ENCODE measurements at regions not wholly inside any gene's neighbourhood (a gene's known extent, or its start where the extent isn't known, plus 50 kb on each side); places are given as distances from the start of the nearest gene placed in this dataset.

- DNase-seq (no peak), ATAC-seq (replicated peaks) (no peak)
- no peak overlapping the region for H3K27ac Mint-ChIP-seq
- H3K9me3 Mint-ChIP-seq: no peaks in the 10 kb centered on the region
- H3K4me1 Mint-ChIP-seq (ENCODE audit: low read depth in 2 of 2): peaks cover 0 to 4% of the 10 kb centered on the region in 2 donors
- H3K27me3 Mint-ChIP-seq: peaks cover 0 to 9% of the 10 kb centered on the region in 2 donors
- H3K4me3 Mint-ChIP-seq: no peak overlapping the region
- peaks cover 1% of the 10 kb centered on the region for H3K36me3 Mint-ChIP-seq (ENCODE audit: insufficient read depth)
Measured at GRCh38 chr2:7473135-7473771, 556.0 kb downstream of the RNF144A start.

GRCh38 chr2:7476371-7476770 lies 559.2 kb downstream of the RNF144A start:
- Mint-ChIP-seq H3K27me3 (peaks cover 0 to 9% of the 10 kb centered on the region in 2 donors), H3K4me1 (ENCODE audit: low read depth in 2 of 2) (no peaks in the 10 kb centered on the region), H3K4me3 (no peak overlapping the region), H3K9me3 (no peaks in the 10 kb centered on the region), H3K36me3 (ENCODE audit: insufficient read depth) (no peaks in the 10 kb centered on the region), H3K27ac (no peak overlapping the region)
- ATAC-seq (replicated peaks) (no peak), DNase-seq (no peak)

- no peaks in the 10 kb centered on the region for H3K36me3 Mint-ChIP-seq (ENCODE audit: insufficient read depth)
- peaks cover 0 to 9% of the 10 kb centered on the region in 2 donors for H3K27me3 Mint-ChIP-seq
- DNase-seq: no peak
- no peaks in the 10 kb centered on the region for H3K9me3 Mint-ChIP-seq
- ATAC-seq (replicated peaks): no peak
- no peak overlapping the region for H3K27ac Mint-ChIP-seq
- no peaks in the 10 kb centered on the region for H3K4me1 Mint-ChIP-seq (ENCODE audit: low read depth in 2 of 2)
- H3K4me3 Mint-ChIP-seq: no peak overlapping the region
Measured at GRCh38 chr2:7479603-7480002, 562.4 kb downstream of the RNF144A start.

GRCh38 chr2:7480431-7480830 lies 563.2 kb downstream of the RNF144A start:
- ATAC-seq (replicated peaks): no peak
- H3K27ac Mint-ChIP-seq: no peak overlapping the region
- peaks cover 0 to 3% of the 10 kb centered on the region in 2 donors for H3K27me3 Mint-ChIP-seq
- H3K36me3 Mint-ChIP-seq (ENCODE audit: insufficient read depth): no peaks in the 10 kb centered on the region
- H3K4me1 Mint-ChIP-seq (ENCODE audit: low read depth in 2 of 2): no peaks in the 10 kb centered on the region
- H3K4me3 Mint-ChIP-seq: no peak overlapping the region
- DNase-seq: no peak
- H3K9me3 Mint-ChIP-seq: no peaks in the 10 kb centered on the region

- DNase-seq: no peak
- no peak overlapping the region for H3K4me3 Mint-ChIP-seq
- peaks cover 0 to 1% of the 10 kb centered on the region in 2 donors for H3K9me3 Mint-ChIP-seq
- no peaks in the 10 kb centered on the region for H3K27me3 Mint-ChIP-seq
- no peak overlapping the region for H3K27ac Mint-ChIP-seq
- peaks cover 3% of the 10 kb centered on the region for H3K36me3 Mint-ChIP-seq (ENCODE audit: insufficient read depth)
- H3K4me1 Mint-ChIP-seq (ENCODE audit: low read depth in 2 of 2): peaks cover 0 to 3% of the 10 kb centered on the region in 2 donors
- ATAC-seq (replicated peaks): no peak
Measured at GRCh38 chr2:7490672-7491071, 573.5 kb downstream of the RNF144A start.

- Mint-ChIP-seq H3K4me3 (no peak overlapping the region), H3K9me3 (peaks cover 0 to 1% of the 10 kb centered on the region in 2 donors), H3K27me3 (no peaks in the 10 kb centered on the region), H3K4me1 (ENCODE audit: low read depth in 2 of 2) (peaks cover 6 to 10% of the 10 kb centered on the region in 2 donors), H3K27ac (no peak overlapping the region), H3K36me3 (ENCODE audit: insufficient read depth) (peaks cover 3% of the 10 kb centered on the region)
- no peak for DNase-seq
- no peak for ATAC-seq (replicated peaks)
Measured at GRCh38 chr2:7492719-7493118, 575.5 kb downstream of the RNF144A start.

GRCh38 chr2:7497178-7497577 lies 580.0 kb downstream of the RNF144A start:
- Mint-ChIP-seq H3K27ac (peak overlapping the region in 1 of 2 donors; percentile 36), H3K27me3 (no peaks in the 10 kb centered on the region), H3K9me3 (peaks cover 0 to 1% of the 10 kb centered on the region in 2 donors), H3K4me1 (ENCODE audit: low read depth in 2 of 2) (peaks cover 6 to 8% of the 10 kb centered on the region in 2 donors), H3K36me3 (ENCODE audit: insufficient read depth) (no peaks in the 10 kb centered on the region), H3K4me3 (no peak overlapping the region)
- peak; percentile 9 to 22 (median 9) for DNase-seq
- ATAC-seq (replicated peaks): peak; percentile 99

GRCh38 chr2:7499018-7499417 lies 581.8 kb downstream of the RNF144A start:
- H3K36me3 Mint-ChIP-seq (ENCODE audit: insufficient read depth): no peaks in the 10 kb centered on the region
- peaks cover 6 to 8% of the 10 kb centered on the region in 2 donors for H3K4me1 Mint-ChIP-seq (ENCODE audit: low read depth in 2 of 2)
- H3K27me3 Mint-ChIP-seq: no peaks in the 10 kb centered on the region
- no peak overlapping the region for H3K27ac Mint-ChIP-seq
- H3K4me3 Mint-ChIP-seq: no peak overlapping the region
- no peak for ATAC-seq (replicated peaks)
- no peak for DNase-seq
- H3K9me3 Mint-ChIP-seq: no peaks in the 10 kb centered on the region

GRCh38 chr2:7502336-7502735 lies 585.1 kb downstream of the RNF144A start:
- no peak overlapping the region for H3K4me3 Mint-ChIP-seq
- no peaks in the 10 kb centered on the region for H3K27me3 Mint-ChIP-seq
- ATAC-seq (replicated peaks) (no peak), DNase-seq (no peak)
- H3K4me1 Mint-ChIP-seq (ENCODE audit: low read depth in 2 of 2): peaks cover 4% of the 10 kb centered on the region in 2 donors
- no peaks in the 10 kb centered on the region for H3K9me3 Mint-ChIP-seq
- H3K27ac Mint-ChIP-seq: no peak overlapping the region
- no peaks in the 10 kb centered on the region for H3K36me3 Mint-ChIP-seq (ENCODE audit: insufficient read depth)

- H3K4me3 Mint-ChIP-seq: no peak overlapping the region
- H3K9me3 Mint-ChIP-seq: no peaks in the 10 kb centered on the region
- no peak for ATAC-seq (replicated peaks)
- no peaks in the 10 kb centered on the region for H3K27me3 Mint-ChIP-seq
- no peaks in the 10 kb centered on the region for H3K4me1 Mint-ChIP-seq (ENCODE audit: low read depth in 2 of 2)
- no peak overlapping the region for H3K27ac Mint-ChIP-seq
- no peaks in the 10 kb centered on the region for H3K36me3 Mint-ChIP-seq (ENCODE audit: insufficient read depth)
- DNase-seq: no peak
Measured at GRCh38 chr2:7508296-7508943, 591.2 kb downstream of the RNF144A start.

- DNase-seq (no peak), ATAC-seq (replicated peaks) (no peak)
- Mint-ChIP-seq H3K27me3 (no peaks in the 10 kb centered on the region), H3K4me3 (no peak overlapping the region), H3K27ac (no peak overlapping the region), H3K36me3 (ENCODE audit: insufficient read depth) (no peaks in the 10 kb centered on the region), H3K9me3 (no peaks in the 10 kb centered on the region), H3K4me1 (ENCODE audit: low read depth in 2 of 2) (peaks cover 2 to 6% of the 10 kb centered on the region in 2 donors)
Measured at GRCh38 chr2:7510353-7510752, 593.1 kb downstream of the RNF144A start.

- Mint-ChIP-seq H3K9me3 (no peaks in the 10 kb centered on the region), H3K27ac (no peak overlapping the region), H3K4me1 (ENCODE audit: low read depth in 2 of 2) (peaks cover 10 to 28% of the 10 kb centered on the region in 2 donors), H3K27me3 (no peaks in the 10 kb centered on the region), H3K36me3 (ENCODE audit: insufficient read depth) (peaks cover 2% of the 10 kb centered on the region), H3K4me3 (no peak overlapping the region)
- DNase-seq (no peak), ATAC-seq (replicated peaks) (no peak)
Measured at GRCh38 chr2:7513834-7514233, 596.6 kb downstream of the RNF144A start.

- no peak for DNase-seq
- peaks cover 2% of the 10 kb centered on the region for H3K36me3 Mint-ChIP-seq (ENCODE audit: insufficient read depth)
- peaks cover 10 to 28% of the 10 kb centered on the region in 2 donors for H3K4me1 Mint-ChIP-seq (ENCODE audit: low read depth in 2 of 2)
- peak; percentile 26 for ATAC-seq (replicated peaks)
- H3K27ac Mint-ChIP-seq: peak overlapping the region in 1 of 2 donors; percentile 15
- no peaks in the 10 kb centered on the region for H3K9me3 Mint-ChIP-seq
- H3K27me3 Mint-ChIP-seq: no peaks in the 10 kb centered on the region
- peak overlapping the region in 1 of 2 donors; percentile 7 for H3K4me3 Mint-ChIP-seq
Measured at GRCh38 chr2:7515327-7515726, 598.1 kb downstream of the RNF144A start.

GRCh38 chr2:7516484-7517063 lies 599.4 kb downstream of the RNF144A start:
- peaks cover 10 to 28% of the 10 kb centered on the region in 2 donors for H3K4me1 Mint-ChIP-seq (ENCODE audit: low read depth in 2 of 2)

More at GRCh38 chr2:7516484-7517063, 599.4 kb downstream of the RNF144A start:
- peaks cover 2% of the 10 kb centered on the region for H3K36me3 Mint-ChIP-seq (ENCODE audit: insufficient read depth)
- H3K27me3 Mint-ChIP-seq: no peaks in the 10 kb centered on the region
- no peaks in the 10 kb centered on the region for H3K9me3 Mint-ChIP-seq
- no peak for DNase-seq
- H3K4me3 Mint-ChIP-seq: peak overlapping the region; percentile 59 to 76
- peak overlapping the region in 1 of 2 donors; percentile 83 for H3K27ac Mint-ChIP-seq
- ATAC-seq (replicated peaks): peak; percentile 12
